Panc1 (cell line): ENCODE measurements at regions not wholly inside any gene's neighbourhood (a gene's known extent, or its start where the extent isn't known, plus 50 kb on each side); places are given as distances from the start of the nearest gene placed in this dataset.

Experiments used
- ATAC-seq: fragments of 200-7000 bp; cut with Tn5 transposase; 2 replicates; pipeline ENCODE4 v1.9.1; 2020; ENCODE audit warnings: mild to moderate bottlenecking, moderate library complexity
- BruUV-seq: library from RNA; stranded (reverse); fragments of 400-500 nt; replicated peaks from 2 replicates; lab custom pipeline; 2021; lab: Mats Ljungman, UMichigan
- CTCF ChIA-PET: fragments of 300-600 bp; sonication (Branson Sonifier 250); formaldehyde crosslinking; loops from one replicate; lab custom pipeline; 2022; ENCODE audit warnings: antibody characterized with exemption; lab: Charles Lee
- POLR2A ChIA-PET: fragments of 300-600 bp; sonication (Branson Sonifier 250); formaldehyde crosslinking; loops from one replicate; lab custom pipeline; 2022; ENCODE audit warnings: antibody characterized with exemption; lab: Charles Lee
- DNase-seq: peaks from one replicate; pipeline ENCODE4 v3.0.0-alpha.2; 2010; ENCODE audit warnings: low read depth, low spot score
- H3K27ac ChIP-seq: 2 replicates; pipeline ENCODE4 v1.5.1; 2011; ENCODE audit warnings: mild to moderate bottlenecking, low read length, inconsistent platforms
- H3K27me3 ChIP-seq: fragments of 200-500 bp; sonication (Bioruptor generic); 2 replicates; pipeline ENCODE4 v1.6.0; 2014; ENCODE audit warnings: low read length, inconsistent platforms; ENCODE audit not compliant: control insufficient read depth, insufficient read depth
- H3K36me3 ChIP-seq: fragments of 200-500 bp; sonication (Bioruptor generic); 2 replicates; pipeline ENCODE4 v1.5.1; 2014; ENCODE audit warnings: inconsistent platforms, mild to moderate bottlenecking, low read length, moderate library complexity; ENCODE audit not compliant: control insufficient read depth, insufficient read depth
- H3K4me1 ChIP-seq: 2 replicates; pipeline ENCODE4 v1.5.1; 2011; ENCODE audit warnings: inconsistent platforms, mild to moderate bottlenecking, low read length, moderate library complexity; ENCODE audit not compliant: control insufficient read depth, insufficient read depth
- H3K4me3 ChIP-seq, 2 experiments: 2 replicates each; pipeline ENCODE4 v1.5.1; 2011 to 2012; ENCODE audit warnings: low read depth in 2 of 2, low read length in 2 of 2, mild to moderate bottlenecking in 2 of 2, inconsistent platforms in 1 of 2, moderate library complexity in 1 of 2
- H3K9me3 ChIP-seq: fragments of 200-500 bp; sonication (Bioruptor generic); 2 replicates; pipeline ENCODE4 v1.5.1; 2014; ENCODE audit warnings: low read depth, mild to moderate bottlenecking, inconsistent platforms, low read length, moderate library complexity; ENCODE audit not compliant: control insufficient read depth, insufficient read depth
- POLR2AphosphoS5 ChIP-seq: IDR thresholded peaks from 2 replicates; pipeline ENCODE4 v1.6.1; 2012; ENCODE audit warnings: mild to moderate bottlenecking, low read depth, low read length, moderate library complexity
- REST ChIP-seq, 2 experiments: IDR thresholded peaks; 2 replicates each; pipeline ENCODE4 v1.6.1; 2011 to 2012; ENCODE audit warnings: low read depth in 2 of 2, control low read depth in 1 of 2, low read length in 1 of 2, mild to moderate bottlenecking in 1 of 2, moderate library complexity in 1 of 2; ENCODE audit not compliant: insufficient read depth in 1 of 2
- SIN3A ChIP-seq: IDR thresholded peaks from 2 replicates; pipeline ENCODE4 v1.6.1; 2012; ENCODE audit warnings: low read depth, mild to moderate bottlenecking, low read length, moderate library complexity, borderline replicate concordance; ENCODE audit not compliant: insufficient read depth
- TCF7L2 ChIP-seq: IDR thresholded peaks from 2 replicates; pipeline ENCODE4 v1.6.1; 2011; ENCODE audit warnings: mild to moderate bottlenecking, low read depth, low read length, inconsistent platforms
- in situ Hi-C: cut with HindIII; loops from 2 replicates; pipeline ENCODE4 v1.10.0; 2016; ENCODE audit warnings: low sequenced_read_pairs, low pct_unique_long_range_greater_than_20kb
- intact Hi-C: fragments of 100-400 bp; cut with micrococcal nuclease; formaldehyde crosslinking; loops from one replicate; pipeline ENCODE4 v1.10.0; 2022; ENCODE audit not compliant: unreplicated experiment
- TF ChIP-seq, protein P1 (sequence below): fragments of 450-650 bp; IDR thresholded peaks from 2 replicates; pipeline ENCODE4 v1.5.1; 2017; ENCODE audit warnings: mild to moderate bottlenecking

DNA sequence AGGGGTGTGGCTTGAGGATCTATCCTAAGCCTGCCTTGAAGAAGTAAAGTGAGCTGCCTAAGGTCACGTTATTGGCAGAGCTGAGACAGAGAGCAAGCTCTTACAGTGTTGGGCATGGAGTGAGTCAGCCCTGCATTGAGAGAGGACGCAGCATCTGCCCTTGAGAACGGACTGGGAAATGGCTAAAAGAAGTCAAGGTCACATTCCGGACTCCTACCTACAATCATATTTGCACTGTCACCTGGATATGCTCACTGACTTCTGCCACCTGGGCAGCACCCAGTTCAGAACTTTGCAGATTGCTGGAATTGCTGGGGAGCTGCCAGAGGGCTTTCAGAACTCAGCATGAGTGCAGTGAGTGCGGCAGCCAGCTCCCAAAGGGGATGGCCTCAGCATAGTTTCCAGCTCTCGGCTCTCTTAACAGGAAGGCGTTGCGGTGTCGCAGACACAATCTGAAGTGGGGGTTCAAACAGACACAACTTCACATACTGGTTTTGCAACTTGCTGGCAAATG, 199.3 kb upstream of the SGK1 start:
- Histone ChIP-seq H3K4me1 (peaks cover 6% of the 10 kb centered on the region; the same call in 1 of the 2 replicates), H3K4me3 (peak overlapping the region in 1 of 2 experiments; percentile 33; a peak in 2 of 4 replicates), H3K9me3 (no peaks in the 10 kb centered on the region), H3K27ac (no peak overlapping the region), H3K27me3 (no peaks in the 10 kb centered on the region), H3K36me3 (no peaks in the 10 kb centered on the region)
- CTCF ChIA-PET, result no interaction called here
- intact Hi-C loops, result no loop called here
- in situ Hi-C loops, result no loop called here
- ATAC-seq, result peak; percentile 95
- no TSS peak for BruUV-seq
- DNase-seq, result no peak
- TF ChIP-seq, protein P1, sequence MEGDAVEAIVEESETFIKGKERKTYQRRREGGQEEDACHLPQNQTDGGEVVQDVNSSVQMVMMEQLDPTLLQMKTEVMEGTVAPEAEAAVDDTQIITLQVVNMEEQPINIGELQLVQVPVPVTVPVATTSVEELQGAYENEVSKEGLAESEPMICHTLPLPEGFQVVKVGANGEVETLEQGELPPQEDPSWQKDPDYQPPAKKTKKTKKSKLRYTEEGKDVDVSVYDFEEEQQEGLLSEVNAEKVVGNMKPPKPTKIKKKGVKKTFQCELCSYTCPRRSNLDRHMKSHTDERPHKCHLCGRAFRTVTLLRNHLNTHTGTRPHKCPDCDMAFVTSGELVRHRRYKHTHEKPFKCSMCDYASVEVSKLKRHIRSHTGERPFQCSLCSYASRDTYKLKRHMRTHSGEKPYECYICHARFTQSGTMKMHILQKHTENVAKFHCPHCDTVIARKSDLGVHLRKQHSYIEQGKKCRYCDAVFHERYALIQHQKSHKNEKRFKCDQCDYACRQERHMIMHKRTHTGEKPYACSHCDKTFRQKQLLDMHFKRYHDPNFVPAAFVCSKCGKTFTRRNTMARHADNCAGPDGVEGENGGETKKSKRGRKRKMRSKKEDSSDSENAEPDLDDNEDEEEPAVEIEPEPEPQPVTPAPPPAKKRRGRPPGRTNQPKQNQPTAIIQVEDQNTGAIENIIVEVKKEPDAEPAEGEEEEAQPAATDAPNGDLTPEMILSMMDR, result no peak
- TF ChIP-seq TCF7L2 (no peak), SIN3A (no peak), POLR2AphosphoS5 (no peak), REST (IDR thresholded peaks at IDR 0.05; ENCODE audit: insufficient read depth in 1 of 2, low read depth in 2 of 2, low read length in 1 of 2) (no peak)
- POLR2A ChIA-PET, result interaction anchor here (0.7 kb wide), 1 partner anchor 522 kb away, joined by 4 read pairs; no protein-coding TSS in a partner anchor

GRCh38 chr6:134516582-134516981, 198.7 kb upstream of the SGK1 start:
- ATAC-seq, result no peak
- POLR2A ChIA-PET, result no interaction called here
- in situ Hi-C loops, result no loop called here

More at GRCh38 chr6:134516582-134516981, 198.7 kb upstream of the SGK1 start:
- H3K27ac ChIP-seq, result no peak overlapping the region
- no peak for TF ChIP-seq TCF7L2
- TF ChIP-seq REST (IDR thresholded peaks at IDR 0.05; ENCODE audit: insufficient read depth in 1 of 2, low read depth in 2 of 2, low read length in 1 of 2), result no peak
- no peak for TF ChIP-seq SIN3A
- TF ChIP-seq, protein P1, result no peak
- no peak for TF ChIP-seq POLR2AphosphoS5
- peaks cover 6% of the 10 kb centered on the region; the same call in 1 of the 2 replicates for H3K4me1 ChIP-seq
- H3K36me3 ChIP-seq, result no peaks in the 10 kb centered on the region
- H3K4me3 ChIP-seq, result no peak overlapping the region
- no TSS peak for BruUV-seq
- CTCF ChIA-PET, result no interaction called here
- no peak for DNase-seq
- H3K27me3 ChIP-seq, result no peaks in the 10 kb centered on the region
- intact Hi-C loops, result no loop called here
- no peaks in the 10 kb centered on the region for H3K9me3 ChIP-seq
